ENCODE measurements at regions not wholly inside any gene's neighbourhood (a gene's known extent, or its start where the extent isn't known, plus 50 kb on each side); places are given as distances from the start of the nearest gene placed in this dataset.

- DNase-seq (ENCODE audit: low read depth): no peak
These were observed 502.7 kb downstream of the SOX5 start for GRCh38 chr12:23446746-23447145.

DNA sequence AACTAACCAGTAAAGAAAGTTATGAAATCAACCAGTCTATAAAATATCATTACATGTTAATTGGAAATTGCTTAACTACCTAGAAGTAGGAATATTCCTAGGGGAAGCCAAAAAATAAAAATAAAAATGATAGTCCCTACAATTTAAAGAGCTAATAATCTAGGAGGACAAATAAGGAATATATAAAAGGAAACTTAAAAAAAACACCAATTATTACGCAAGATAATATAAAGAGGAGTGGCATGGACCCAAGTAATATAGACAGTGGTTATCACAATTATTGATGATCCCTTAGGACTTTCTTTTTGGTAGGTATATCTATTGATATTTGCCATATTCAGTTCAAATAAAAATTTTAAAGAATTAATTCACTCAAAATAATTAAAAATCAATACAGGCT is 498.7 kb downstream of the SOX5 start:
- DNase-seq (ENCODE audit: low read depth): no peak

GRCh38 chr12:23455283-23455682 is 494.2 kb downstream of the SOX5 start:
- DNase-seq (ENCODE audit: low read depth): no peak

GRCh38 chr12:23458640-23459039 is 490.8 kb downstream of the SOX5 start:
- DNase-seq (ENCODE audit: low read depth): no peak

GRCh38 chr12:23462546-23462945 is 486.9 kb downstream of the SOX5 start:
- DNase-seq (ENCODE audit: low read depth): no peak

GRCh38 chr12:23463172-23463571 is 486.3 kb downstream of the SOX5 start:
- DNase-seq (ENCODE audit: low read depth): no peak

DNA sequence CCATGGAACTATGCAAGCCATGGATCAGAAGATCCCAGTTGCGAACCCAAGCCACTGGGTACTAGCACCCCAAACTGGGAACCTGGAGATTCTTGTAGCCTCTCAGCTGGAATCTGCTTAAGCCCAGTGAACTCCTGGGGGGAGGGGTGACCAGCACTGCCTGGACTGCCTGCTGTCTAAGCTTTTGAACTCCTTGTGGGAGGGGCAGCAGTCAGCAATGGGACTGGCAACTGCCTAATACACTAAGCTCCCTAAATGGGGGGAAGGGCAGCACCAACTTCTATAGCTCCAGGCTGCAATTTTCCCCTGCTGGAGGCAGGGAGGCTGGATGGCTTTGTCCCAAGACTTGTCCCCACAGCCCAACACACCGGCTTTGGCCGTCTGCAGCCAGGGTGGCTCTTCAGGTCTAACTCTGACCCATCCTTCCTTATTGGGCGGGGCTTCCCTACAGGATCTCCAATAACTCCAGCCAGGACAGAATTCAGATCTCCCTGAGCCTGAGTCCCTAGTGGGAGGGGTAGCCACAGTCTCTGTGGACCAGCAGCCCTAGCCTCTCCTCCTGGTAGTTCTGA is 485.1 kb downstream of the SOX5 start:
- no peak for DNase-seq (ENCODE audit: low read depth)

DNA sequence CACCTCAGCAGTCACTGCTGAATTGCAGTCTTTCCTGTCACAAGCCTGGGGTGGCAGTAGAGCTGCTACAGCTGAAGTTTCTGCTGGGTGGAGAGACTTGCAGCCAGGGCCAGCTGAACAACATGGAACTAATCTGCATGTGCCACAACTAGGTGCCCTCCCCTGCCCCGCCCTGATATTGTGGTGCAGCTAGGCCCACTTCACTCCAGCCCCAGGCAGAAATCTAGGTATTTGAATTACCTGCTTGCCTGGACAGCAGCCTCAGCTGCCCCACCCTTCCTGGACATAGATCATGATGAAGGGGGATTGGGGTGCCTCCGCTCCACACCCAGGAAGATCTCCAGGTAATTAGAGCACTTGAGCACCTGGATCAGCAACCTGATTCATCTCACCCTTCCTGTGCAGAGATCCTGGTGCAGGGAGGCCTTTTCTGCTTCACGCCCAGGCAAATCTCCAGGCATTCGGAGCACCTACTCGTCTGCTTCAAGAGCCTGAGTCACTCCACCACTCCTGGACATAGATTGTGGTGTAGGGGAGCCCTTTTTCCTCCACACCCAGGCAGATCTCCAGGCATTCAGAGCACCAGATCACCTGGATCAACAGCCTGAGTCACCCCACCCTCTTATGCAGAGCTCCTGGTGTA is 477.0 kb downstream of the SOX5 start:
- no peak for DNase-seq (ENCODE audit: low read depth)

GRCh38 chr12:23473071-23473470 is 476.4 kb downstream of the SOX5 start:
- DNase-seq (ENCODE audit: low read depth): no peak

GRCh38 chr12:23474438-23474976 is 475.0 kb downstream of the SOX5 start:
- no peak for DNase-seq (ENCODE audit: low read depth)

Data from myocyte (in vitro differentiated cells).